OCI-LY3 (cell line): ENCODE measurements at regions not wholly inside any gene's neighbourhood (a gene's known extent, or its start where the extent isn't known, plus 50 kb on each side); places are given as distances from the start of the nearest gene placed in this dataset.

Source experiments
- EZH2phosphoT487 ChIP-seq: fragments of 200-600 bp; shearing (Covaris generic); IDR thresholded peaks from 2 replicates; pipeline ENCODE4 v1.6.1; 2018; ENCODE audit warnings: antibody characterized with exemption, mixed run types, low read depth
- TF ChIP-seq, protein P1 (sequence below): fragments of 200-600, 300-600 bp; sonication (generic); IDR thresholded peaks from 2 replicates; pipeline ENCODE4 v1.5.1; 2014; ENCODE audit warnings: antibody characterized with exemption, low read length, low read depth

DNA sequence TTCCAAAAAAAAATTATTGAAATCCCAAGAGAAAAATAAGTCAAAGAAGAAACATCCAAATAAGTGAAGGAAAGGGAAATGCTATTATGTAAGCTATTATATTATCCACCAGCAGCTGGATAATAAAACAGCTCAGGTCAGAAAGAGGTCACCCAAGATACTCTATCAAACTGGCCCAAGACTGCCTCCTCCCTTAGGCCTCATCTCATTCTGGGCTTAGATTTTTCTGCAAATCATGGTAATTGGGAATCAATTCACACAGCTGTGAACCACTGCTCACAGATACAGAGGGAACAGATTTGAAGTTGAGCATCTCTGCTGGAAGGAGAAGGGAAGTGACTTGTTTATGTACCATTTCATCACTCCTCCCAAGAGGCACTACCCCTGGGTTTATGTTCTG is 294.6 kb upstream of the DPPA4 start:
- TF ChIP-seq, protein P1, sequence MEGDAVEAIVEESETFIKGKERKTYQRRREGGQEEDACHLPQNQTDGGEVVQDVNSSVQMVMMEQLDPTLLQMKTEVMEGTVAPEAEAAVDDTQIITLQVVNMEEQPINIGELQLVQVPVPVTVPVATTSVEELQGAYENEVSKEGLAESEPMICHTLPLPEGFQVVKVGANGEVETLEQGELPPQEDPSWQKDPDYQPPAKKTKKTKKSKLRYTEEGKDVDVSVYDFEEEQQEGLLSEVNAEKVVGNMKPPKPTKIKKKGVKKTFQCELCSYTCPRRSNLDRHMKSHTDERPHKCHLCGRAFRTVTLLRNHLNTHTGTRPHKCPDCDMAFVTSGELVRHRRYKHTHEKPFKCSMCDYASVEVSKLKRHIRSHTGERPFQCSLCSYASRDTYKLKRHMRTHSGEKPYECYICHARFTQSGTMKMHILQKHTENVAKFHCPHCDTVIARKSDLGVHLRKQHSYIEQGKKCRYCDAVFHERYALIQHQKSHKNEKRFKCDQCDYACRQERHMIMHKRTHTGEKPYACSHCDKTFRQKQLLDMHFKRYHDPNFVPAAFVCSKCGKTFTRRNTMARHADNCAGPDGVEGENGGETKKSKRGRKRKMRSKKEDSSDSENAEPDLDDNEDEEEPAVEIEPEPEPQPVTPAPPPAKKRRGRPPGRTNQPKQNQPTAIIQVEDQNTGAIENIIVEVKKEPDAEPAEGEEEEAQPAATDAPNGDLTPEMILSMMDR = no peak
- TF ChIP-seq EZH2phosphoT487 = no peak
